NCI-H2107 (cell line): ENCODE measurements at regions not wholly inside any gene's neighbourhood (a gene's known extent, or its start where the extent isn't known, plus 50 kb on each side); places are given as distances from the start of the nearest gene placed in this dataset.

Source experiments
- DNase-seq: peaks from one replicate; lab custom pipeline; 2025; lab: John Stamatoyannopoulos, UW

DNA sequence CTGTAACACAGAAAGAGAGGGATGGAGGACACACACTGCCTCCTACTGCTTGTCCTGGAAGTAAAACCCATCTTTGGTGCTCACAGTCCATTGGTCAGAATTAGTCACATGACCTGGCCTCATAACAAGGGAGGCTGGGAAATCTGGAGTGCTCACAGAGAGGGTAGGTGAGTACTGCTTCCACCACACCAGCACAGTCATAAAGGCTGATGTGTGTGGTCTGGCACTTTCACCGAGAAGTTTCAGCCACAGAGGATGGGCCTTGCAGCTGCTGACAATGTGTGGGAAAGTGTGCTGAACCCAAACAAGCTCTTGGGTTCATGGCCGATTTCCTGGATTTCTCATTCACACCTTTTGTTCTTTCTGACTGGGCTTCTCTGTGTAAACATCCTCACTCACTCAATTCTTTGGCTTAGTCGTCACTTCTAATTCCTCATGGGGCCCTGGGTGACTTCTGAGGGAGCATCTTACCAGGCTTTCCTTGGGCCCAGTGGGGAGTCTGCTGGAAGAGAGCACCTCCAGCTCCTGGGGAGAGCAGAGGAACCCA is 100.7 kb downstream of the ASB7 start:
- no peak for DNase-seq

DNA sequence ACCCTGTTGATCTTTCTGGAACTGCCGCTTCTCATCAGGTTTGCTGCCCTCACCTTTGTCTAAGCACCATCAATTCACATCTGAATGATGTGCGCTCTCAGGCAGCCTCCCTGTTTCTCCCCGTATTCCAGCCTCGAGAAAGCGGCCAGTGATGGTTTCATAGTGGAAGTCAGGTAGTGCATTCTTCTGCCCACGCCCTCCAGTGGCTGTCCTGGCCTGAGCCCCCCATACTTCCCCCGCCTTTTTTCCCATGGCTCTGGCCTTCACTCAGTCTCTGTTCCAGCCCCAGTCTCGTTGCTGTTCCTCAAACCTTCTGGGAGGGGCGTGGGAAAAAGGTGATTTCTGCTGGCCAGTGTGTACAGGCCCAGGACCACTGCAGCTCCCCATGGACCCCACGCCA is 101.3 kb downstream of the ASB7 start:
- DNase-seq = no peak

DNA sequence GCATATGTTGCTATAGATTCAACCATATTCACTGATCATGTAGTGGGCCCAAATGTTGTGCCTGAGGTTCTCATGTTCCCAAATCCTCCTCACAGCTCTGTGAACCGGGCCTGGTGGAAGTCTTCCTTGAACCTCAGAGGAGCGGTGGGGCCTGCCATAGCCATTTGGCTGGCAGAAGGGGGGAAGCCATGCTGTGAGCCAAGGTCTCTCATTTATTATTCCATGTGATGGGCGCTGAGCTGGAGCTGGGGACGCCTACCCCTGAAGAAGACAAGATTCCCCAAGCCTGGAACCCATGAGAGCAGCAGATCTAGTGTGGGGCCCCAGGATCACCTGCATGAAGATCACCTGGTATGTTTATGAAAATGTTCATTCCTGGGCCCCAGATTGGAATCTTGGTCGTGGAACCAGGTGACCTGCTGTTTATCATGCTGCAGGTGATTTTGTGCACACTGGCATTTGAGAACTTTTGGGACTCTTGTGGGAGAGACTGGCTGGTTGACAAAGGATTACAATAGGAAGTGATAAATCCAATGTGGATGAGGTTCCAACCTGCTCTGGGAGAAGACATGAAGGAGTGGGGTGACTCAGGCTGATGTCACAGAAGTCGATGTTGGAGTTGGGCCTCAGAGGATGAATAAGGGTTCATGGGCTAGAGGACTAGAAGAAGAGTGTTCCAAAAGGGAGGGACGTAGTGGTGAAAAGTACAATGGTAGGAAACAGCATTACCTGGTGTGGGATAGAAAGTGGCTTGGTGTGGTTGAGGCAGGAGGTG is 102.1 kb downstream of the ASB7 start:
- no peak for DNase-seq

DNA sequence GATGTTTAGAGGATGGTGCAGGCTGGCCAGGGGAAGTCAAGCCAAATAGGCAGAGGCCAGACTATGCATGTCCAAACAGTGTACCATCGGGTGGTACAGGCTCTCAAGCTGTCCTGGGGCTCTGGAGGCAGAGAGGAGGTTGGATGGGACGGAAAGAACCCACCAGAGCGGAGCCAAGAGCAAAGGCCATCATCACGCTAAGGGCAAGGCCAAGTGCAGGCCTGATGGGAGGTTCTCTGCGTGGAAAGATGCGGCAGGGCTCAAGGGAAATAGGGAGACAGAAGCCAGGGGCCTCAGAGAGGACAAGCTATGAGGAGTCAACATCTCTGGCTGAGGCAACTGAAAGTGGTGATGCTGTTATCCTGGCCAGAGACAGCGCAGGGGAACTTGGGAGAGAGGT is 102.7 kb downstream of the ASB7 start:
- no peak for DNase-seq

DNA sequence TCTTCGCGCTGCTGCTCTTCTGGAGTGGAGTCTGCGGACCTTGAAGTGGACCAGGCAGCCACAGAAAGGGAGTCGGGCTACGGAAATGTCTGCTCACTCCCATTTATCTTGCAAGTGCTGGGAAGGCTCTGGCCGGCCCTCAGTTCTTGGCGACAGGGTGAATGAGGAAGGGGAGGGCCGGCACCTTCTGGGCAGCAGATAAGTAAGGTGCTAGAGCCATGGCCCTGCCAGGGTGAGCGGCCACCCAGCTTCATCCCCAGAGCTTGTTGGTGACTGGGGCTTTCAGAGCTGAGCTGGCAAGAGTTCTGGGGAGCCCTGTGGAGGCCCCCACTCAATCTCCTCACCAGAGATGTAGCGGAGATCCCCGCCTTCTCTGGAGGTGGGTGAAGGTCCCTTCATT is 103.5 kb downstream of the ASB7 start:
- DNase-seq = no peak

DNA sequence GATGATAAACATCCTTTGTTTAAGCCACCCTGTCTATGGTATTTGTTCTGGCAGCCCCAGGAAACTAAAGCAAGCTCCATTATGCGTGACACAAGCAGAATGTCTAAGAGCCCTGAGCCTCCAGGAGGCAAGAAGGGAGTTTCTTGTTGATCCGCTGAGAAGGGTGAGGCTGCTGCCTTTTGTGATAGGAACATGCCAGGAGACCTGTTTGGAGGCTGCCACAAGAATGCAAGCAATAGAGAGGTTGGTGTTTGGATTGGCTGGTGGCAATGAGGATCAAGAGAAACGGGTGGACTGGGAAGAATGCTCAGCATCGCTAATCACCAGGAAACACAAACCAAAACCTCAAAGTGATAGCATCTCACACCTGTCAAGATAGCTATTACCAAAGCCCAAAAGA is 104.8 kb downstream of the ASB7 start:
- no peak for DNase-seq

DNA sequence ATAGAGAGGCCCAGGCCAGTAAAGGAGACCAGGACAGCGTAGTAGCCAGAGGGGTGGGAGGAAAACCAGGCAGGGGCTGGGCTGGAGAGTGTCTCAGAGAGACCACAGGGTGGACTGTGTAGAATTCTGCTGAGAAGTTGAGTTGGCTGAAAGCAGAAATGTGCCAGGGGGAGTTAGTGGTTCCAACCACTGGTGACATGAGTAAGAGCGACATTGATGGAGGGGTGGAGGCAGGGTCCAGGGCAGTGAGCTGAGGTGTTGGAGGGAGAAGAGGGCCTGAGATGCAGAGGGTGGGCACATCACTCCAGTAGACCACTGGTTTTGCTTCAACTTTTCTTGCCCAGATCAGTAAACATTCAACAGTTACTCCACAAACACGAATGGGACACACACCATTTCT is 106.5 kb downstream of the ASB7 start:
- DNase-seq = no peak

DNA sequence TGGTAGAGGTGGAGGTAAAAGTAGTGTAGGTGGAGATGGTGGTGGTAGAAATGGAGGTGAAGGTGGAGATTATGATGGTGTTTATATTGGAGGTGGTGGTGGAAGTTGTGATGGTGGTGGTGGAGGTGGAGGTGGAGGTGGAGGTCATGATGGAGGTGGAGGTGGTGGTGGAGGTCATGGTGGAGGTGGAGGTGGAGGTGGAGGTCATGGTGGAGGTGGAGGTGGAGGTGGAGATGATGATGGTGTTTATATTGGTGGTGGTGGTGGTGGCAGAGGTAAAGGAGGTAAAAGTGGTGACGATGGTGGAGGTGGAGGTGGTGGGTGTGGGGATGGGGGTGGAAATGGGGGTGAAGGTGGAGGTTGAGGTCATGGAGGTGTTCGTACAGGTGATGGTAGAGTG is 107.8 kb downstream of the ASB7 start:
- DNase-seq = no peak

DNA sequence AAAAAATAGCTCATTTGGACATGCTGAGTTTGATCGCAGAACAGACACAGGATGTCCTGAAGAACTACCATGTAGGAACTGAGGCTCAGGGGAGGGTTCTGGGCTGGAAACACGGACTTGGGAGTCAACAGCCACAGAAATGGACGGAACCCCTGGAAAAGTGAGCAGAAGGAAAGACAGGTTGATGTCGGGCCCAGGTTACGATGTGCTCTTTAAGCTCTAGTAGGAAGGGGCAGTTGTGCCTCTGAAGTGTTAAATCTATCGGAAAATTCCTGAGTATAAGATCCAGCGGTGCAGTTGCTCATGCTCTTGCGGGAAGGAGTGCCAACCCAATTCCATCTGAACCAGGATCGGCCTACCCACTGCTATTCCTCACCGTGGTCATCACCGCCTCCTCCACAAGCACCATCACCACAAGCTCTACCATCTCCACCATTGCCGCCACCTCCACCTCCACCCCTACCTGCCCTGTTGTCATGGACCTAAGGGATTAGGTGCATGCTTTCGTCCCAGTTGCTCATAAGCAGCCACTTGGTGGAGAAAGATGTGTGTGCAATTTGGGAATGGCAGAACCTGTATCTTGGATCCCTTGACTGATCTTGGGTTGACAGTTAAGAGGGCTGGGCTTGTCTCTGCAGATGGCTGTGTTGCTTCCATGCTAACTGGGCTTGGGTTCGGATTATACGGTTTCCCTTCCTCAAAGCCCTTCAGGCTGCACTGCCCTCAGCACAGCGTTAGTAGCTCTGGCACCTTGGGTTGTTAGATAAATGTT is 108.5 kb downstream of the ASB7 start:
- DNase-seq = no peak

DNA sequence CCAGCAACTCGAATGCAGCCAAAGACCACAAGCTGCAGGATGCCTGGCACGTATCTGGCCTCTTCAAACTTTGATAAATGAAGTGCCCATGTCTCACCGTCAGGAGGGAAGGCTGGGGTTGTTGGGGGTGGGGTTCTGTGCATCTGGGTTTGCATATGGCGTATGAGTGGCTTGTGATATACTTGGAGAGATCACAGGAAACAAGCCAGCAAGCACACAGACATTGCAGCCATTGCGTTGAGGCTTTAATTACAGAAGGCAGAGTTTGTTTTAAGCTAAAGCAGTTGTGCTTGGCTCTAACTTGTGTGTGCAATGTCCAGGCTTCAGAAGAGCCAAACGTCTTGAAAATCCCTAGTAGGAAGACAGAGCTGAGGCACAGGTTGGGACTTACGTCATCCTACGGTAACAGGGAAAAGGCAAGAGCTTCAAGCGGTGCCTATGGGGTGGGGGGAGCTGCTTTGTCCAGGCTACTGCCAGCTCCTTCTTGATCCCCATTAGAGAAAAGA is 109.2 kb downstream of the ASB7 start:
- no peak for DNase-seq

DNA sequence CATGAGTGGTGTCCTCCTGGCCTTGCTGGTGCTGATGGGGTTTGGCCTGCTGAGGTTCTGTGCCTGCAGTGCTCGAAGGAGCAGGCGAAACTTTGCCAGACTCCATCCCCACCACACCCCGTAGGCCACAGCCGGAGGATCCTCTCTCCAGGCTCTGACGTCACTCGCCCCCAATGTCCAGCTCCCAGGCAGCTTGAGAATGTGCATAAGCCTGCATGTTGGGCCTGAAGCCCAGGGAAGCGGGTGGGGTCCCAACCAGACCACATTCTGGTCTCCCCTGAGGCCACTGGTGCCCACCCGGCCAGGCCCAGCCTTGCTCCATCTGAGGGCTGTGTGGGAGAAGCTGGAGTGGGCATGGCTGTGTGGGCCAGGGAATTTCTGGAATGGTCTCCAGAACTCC is 109.8 kb downstream of the ASB7 start:
- no peak for DNase-seq

DNA sequence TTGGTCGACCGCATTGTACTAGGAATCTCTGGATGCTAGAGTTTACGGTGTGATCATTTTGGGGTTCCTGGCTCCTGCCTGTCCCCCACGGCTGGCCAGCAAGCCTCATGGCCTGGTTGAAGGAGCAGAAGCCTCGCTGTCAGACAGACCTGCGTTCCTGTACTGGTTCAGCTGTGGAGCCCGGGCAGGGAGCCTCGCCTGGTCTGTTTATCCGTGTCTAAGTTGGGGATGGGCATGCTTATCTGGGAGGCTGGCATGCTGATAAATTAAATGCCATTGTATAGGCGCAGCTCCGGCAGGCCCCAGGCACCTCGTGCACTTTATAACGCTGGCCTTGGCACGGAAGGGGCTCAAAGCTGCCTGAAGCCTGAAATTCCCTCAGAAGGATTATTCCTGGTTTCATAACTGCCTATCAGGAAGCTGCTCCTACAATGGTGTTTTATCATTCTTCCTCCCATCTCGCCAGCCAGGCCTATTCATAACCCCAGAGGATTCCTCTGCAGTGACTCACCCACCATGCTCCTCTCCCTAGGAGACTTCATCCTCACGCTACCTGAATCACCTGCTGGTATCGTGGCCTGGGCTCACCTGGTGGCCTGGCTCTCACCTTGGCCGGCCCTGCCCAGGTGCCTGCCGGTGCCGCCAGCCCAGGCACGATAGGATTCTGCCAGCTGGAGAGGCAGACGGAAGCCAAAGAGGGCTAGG is 110.9 kb downstream of the ASB7 start:
- no peak for DNase-seq

DNA sequence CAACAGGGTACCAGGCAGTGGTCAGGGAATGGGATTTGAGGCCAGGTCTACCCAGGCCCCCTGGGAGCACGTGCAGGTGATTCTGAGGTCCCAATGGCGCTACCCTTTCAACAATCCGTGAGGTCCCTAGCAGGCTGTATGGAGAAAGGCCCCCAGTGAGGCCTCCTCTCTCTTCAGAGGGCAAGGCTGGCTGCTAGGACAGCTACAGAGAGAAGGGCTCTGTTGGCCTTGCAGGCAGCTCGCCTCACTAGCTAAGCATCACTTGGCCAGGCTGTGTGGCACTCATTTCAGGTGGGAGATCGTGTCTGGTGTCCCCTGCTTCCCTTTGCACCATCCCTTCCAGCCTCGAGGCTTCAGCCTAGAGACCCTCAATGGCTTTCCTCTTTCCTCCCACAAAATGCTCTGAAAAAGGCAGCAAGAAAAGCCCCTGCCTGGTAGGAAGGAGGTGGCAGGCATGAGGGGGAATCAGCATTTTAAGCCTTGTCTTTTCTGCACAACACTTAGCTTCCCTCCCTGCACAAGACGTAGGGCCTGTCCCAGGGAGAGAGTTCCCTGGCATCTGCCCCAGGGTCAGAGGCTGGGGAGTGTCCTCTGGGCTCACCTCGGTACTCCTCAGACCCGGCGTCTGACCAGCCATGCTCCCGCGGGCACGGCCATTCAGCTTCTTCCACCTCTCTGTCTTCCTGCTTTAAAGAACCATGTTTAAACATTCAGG is 111.8 kb downstream of the ASB7 start:
- no peak for DNase-seq

DNA sequence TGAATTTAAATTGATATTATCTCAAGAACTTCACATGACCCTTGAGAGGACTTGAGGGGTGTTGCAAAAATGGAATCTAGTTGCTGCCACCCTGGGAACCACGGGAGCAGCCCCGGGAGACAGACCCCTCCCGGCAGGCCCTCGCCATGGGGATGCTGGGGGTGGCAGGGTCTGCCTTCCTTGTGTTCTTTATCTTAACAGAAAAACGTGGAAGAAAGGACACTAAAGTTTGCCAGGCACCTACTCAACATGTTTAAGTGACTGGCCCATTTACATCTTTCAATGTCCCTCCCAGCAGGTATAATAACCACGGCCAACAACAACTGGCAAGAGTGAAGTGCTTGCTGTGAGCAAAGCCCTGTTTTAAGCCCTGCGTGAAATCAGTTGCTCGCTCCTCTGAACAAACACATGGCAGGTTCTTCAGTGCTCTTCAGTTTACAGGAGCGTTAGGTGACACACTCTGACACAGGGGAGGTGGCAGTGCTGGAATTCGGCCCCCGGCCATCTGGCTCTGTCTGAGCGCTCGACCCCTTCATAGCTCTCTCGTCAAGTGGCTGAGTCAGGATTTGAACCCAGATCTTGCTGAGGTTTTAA is 112.5 kb downstream of the ASB7 start:
- no peak for DNase-seq

DNA sequence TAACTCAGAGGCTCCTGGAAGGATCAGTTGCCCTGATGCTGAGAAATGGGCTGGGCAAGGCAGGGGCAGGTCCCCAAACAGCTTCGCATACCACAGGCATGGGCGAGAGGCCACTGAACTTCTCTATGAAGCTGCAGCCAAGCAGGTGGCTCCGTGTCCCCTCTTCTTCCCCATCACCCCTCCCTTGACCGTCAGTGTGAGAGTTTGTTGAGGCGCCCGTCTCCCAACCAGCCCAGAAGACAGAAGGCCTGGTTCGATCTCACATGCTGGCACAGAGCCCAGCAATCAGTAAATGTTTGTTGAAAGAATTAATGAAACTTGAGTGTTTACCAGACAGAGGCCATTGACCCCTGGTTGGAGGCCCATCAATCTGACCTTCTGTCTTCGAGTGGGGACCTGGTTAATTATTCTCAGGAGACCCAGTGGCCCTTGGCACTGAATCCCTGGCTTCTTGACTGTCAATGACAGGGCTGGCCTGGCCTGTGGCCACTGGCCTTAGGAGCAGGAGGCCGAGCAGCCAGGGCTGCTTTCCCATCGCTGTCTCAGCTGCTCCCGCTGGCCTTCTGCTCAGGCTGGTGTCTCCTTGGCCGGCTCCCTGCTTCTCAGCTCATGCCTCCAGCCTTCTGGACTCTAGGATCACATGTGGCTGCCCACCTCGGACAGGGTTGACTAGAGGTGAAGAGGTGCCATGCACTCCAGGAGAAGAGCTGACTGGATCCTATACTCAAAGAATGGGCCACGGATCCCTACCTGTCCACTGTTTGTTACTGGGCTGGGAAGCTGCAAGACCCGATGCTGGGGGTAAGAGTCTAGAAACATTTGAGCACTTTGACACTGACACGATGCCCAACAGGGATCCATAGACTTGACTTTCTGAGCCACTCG is 113.4 kb downstream of the ASB7 start:
- no peak for DNase-seq

DNA sequence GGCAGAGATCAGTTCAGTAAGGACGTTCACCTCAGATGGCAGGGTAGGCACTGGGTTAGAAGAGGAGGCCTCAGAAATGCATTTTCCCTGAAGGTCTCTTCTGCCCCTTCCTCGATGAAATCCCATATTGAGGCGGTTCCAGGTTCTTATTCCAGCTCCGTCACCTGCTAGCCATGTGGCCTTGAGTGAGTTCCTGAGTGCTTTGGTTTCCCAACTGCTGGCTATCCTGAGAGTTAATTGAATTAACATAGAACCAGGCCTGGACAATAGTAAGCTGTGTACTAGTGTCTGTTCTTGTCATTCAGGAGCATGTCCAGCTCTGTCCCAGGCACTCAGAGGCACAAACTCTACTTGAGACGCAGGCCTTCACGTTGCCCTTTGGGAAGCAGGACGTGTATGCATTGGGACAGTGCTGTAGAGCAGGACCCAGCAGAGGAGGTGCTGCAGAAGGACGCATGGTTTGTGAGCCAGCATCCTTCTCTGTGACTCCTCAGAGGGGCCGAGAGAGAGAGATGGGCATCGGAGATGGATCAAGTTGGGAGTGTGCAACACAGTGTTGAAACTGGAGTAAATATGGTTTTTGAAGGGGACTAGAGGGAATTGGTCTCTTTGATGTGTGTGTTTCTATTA is 114.2 kb downstream of the ASB7 start:
- no peak for DNase-seq

DNA sequence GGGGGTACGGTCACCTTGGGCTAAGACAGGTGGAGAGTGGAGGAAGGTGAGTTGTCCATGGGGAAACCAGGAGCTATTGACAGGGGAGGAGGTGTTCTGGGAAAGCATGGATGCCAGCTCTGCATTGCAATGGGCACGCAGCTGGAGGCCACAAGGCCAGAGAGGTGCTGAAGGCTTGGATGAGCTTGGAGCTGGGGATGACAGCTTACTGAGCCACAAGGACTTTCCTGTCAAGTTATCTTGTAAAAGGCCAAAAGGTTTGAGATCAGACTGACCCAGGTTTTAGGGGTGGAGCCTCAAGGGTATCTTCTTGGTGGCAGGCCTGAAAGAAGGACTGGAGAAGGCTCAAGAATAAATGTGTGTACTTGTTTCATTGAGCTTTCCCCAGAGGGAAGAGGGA is 115.2 kb downstream of the ASB7 start:
- no peak for DNase-seq

DNA sequence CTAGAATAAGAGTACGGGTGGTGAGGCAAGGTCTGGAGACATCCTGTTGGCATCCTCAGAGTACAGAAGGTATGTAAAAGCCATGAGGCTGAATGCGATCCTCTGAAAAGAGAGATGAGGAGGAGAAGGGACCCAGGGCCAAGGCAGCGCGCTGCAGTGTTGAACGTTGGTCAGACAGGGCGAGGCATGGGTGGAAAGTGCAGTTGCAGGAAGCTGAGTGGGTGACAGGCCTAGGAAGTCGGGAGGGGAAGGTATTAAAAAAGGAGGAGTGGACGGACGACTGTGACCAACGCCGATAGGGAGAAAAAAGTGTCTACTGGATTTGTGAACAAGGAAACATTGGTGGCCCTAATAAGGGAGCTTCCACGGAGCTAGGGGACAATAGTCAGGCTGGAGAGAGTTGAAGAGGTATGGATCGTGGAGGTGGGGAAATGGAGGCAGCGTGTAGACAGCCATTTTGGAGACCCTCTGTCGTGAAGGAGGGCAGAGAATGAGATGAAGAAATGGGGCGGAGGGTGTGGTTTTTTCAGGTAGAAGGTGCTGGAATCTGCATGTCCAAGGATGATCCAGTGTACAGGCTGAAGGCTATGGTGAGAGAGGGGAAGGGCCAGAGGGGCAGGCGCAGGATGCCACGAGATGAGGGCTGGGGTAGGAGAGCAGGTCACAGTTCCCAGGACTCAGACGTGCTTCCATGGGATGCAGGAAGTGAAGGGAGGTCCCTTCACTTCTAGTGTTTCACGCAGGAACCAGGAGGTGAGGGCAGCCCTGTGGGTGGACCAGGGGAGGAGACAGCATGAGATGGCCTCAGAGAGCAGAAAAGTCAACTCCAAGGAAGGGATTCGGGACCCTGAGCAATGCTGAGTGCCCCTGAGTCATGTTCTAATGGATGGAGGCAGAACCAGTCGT is 115.9 kb downstream of the ASB7 start:
- DNase-seq = no peak

DNA sequence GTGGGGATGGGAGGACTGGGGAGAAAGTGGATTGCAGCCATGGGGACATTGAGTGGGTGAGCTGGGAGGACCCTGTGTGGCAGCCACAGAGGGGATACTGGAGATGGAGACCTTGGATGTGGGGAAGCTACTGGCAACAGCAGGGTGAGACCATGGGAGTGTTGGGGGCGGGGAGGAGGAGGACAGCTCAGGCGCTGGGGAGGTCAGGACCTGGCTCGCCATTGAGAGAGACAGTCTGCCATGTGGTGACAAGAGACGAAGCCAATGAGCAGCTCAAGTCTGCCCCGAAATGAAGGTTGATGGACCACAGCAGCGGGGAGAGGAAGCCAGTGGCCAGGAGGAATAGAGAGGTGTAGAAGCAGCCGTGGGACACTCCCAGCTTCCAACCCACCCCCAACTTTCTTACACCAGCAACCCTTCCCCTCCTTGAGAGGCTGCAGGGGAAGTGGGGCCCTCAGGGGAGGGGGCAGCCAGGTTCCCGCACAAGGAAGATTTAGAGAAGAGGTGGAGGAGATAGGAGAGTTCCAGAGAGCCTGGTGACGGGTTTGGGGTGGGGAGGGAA is 118.1 kb downstream of the ASB7 start:
- no peak for DNase-seq
